ENCODE measurements at regions not wholly inside any gene's neighbourhood (a gene's known extent, or its start where the extent isn't known, plus 50 kb on each side); places are given as distances from the start of the nearest gene placed in this dataset.
A peak's percentile ranks its signal among the peaks of the same experiment; 100 is the strongest.
"Not testable (repeated sequence)": the region's sequence is repeated elsewhere in the genome, so short reads cannot be mapped to it uniquely, and the experiment has no call there.

DNA sequence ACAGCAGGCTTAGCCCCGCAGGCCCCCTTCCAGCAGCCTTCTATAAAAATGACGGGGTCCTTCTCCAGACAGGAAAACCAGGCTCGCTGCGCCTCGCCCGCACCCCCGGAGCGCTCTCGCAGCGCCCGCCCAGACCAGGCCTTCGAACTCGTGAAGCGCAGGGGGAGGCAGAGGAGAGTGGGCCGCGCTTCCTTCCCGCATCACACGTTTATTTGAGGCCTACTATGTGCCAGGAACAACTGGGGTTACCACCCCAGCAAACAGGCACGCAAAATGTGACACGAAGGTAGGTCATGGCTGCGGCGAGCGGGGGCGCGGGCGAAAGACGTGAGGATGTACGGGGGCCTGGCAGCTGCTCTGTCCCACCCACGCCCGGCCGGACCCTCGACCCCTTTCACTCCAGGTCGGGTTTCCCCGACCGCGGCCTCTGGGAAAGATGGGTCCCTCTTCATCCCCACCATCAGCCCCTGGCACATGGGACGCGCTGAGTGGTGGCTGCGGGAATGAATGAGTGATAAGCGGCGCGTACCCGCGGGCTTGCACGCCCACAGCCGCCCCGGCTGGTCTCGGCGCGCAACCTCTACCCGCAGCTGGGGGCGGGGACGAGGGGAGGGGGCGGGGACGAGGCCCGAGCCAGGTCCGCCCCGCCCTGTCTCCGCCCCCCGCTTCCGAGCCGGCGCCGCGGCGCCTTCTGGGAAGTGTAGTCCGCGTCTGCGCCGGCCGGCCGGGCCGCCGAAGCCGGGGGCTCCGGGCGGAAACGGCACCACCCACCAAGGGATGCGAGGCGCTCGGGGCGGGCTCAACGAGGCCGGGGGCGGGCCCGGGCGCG is 59.1 kb downstream of the ZNF467 start:
- DNase-seq: peak; percentile 89 to 94

DNA sequence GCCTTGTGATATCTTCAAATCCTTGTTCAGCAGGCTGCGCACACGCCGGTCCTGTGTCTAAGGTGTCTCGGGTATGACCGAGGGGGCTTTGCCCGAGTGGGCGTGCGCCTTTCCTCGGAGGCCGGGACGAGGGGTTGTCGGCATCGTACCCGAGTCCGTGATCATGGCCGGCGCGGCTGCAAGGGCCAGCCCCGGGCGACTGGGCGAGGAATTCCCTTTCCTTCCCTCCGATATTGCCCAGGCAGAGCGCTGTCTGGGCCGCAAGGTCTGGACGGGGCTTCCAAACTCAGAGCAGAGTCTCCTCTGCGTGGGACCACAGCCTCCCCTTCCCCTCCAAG is 59.7 kb downstream of the ZNF467 start:
- DNase-seq: no peak

DNA sequence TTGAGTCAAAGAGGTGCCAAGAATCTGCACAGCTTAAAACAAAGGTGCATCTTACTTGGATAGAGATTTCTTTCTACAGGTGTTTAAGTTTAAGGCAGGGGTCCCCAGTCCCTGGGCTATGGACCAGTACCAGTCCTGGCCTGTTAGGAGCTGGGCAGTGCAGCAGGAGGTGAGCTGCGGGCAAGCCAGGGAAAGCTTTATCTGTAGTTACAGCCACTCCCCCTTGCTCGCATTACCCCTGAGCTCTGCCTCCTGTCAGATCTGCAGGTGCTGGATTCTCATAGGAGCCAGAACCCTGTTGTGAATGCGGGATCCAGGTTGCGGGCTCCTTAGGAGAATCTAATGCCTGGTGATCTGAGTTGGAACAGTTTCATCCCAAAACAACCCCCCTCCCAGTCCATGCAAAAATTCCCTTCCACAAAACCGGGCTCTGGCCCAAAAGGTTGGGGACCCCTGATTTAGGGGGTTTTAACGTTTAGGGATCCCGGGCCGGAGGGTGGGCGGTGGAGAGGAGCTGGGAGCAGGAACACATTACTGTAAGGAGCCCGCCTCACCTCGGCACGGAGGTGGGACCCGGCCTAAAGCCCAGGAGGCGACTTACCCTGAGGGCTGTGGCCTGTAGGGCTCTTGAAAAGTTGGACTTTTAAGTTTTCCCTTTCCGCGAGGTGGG is 60.2 kb downstream of the ZNF467 start:
- DNase-seq: no peak

DNA sequence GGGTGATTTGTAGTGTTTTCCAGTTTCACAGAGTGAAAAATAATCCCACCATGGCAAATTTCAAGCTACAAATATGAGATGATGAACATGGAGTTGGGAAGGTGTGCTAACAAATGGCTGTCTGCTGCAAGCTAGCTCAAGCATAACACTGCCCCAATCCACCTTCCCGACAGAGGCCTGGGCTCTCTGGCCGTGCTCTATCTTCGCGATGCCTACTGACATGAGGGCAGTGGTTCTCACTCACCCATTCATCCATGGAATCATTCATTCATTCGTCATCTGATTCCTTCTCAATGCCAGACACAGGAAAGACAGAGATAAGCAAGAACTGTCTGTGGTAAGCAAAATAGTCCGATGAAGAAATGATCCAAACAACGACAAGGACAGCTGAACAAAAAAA is 65.4 kb downstream of the ZNF467 start:
- DNase-seq: no peak

DNA sequence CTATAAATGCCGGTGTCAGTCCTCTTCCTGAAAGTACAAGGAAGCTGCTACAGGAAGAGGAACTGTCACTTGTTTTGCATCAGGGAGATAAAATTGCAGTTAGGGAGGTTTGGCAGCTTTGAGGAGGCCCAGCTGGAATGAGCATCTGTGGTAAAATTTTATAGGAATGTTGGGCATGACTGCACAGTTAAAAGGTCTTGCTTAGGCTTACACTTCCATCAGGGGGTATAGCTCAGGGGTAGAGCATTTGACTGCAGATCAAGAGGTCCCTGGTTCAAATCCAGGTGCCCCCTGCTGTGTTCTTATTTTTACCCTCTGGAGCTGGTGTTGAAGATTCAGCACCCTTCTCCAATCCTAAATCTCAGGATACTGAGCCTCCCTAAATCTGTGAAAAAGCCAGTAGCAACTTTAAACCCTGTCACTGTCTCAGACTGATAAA is 65.9 kb downstream of the ZNF467 start:
- DNase-seq: no peak

DNA sequence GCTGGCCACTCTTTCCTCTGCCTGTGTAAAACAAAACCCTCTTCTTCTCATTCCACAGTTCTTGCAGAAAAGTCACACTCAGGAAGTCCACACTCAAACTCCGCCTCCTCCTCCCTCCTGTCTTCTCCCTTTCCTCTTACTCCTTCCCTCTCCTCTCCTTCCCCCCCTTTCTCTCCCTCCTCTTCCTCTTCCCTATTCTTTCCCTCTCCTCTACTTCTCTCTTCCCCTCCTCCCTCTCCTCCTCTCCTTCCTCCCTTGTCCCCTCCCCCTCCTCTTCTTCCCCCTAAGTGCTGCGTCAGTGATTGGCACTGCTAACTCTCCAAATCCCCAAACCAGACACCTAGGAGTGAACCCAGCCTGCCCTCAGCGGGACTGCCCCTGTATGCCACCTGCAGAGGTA is 67.0 kb downstream of the ZNF467 start:
- no peak for DNase-seq

DNA sequence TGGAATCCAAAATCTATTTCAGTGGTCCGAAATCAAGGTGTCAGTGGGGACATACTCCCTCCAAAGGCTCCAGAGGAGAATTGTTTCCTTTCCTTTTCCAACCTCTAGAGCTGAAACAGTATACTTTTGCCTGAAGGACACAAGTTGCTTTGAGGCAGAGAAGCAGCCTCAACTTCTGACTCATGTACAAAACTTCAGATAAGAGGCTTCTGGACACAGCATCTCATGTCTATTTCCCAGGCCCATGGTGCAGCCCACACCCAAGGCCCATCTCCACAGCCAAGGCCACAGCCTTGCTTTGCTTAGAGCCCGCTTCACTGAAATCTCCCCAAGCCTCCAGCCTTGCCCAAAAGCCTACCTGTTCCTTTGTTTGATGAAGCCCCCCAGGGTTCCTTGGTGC is 68.9 kb downstream of the ZNF467 start:
- no peak for DNase-seq

DNA sequence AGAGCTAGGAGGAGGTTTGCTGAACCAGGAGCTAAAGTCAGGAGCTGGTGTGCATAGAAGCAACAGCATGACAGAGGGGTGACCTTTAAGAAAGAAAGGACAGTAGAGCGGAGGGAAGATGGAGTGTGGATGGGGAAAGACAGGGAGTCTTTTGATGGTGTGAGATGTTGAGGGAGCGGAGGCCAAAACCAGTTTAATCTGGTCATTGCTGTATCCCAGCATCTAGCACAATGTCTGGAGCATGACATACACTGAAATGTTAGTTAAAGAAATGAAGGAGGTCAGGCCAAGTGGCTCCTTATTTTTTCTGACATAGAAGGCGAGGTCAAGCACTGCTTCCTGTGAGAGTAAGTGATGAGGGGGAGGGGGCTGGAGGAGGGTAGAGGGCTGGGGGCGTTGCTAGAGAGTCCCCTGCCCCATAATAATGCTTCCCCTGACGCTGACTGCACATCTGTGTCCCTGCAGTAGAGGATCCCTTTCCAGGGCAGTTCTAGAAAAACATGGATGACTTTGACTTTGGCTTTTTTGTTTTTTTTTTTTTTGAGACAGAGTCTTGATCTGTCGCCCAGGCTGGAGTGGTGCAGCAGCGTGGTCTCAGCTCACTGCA is 70.2 kb downstream of the ZNF467 start:
- DNase-seq: no peak

DNA sequence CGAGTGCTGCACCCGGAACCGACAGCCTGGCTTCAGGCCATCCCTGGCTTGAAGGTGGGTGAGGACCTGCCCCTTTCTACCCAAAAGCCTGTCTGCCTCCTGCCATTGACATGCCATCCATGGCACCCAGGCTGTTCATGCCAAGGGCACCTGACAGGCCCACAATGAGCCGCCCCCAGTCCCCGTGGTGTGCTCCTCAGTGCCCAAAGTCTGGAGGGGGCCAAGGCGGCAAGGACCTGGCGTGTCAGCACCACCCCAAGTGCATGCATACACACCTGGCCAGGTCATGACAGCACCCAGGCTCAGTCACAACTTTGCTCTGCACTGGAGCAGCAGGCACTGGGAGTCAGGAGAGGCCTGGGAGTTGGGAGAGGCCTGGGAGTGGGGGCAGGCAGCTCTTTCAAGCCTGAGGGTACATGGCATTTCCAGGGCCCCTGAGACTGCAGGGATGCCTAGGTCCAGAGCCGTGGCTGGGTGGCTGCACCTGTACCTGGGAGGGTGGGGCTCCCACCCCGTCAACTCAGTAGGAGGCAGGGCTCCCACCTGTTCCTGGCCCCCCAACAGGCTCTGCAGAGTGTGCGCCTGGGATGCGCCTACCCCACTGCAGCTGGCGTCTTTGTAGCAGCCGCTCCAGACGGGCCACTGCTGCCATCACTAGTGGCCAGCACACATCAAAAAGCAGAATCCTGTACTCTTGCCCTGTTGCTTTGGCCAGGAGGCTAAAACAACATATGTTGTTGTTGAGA is 71.7 kb downstream of the ZNF467 start:
- no peak for DNase-seq

DNA sequence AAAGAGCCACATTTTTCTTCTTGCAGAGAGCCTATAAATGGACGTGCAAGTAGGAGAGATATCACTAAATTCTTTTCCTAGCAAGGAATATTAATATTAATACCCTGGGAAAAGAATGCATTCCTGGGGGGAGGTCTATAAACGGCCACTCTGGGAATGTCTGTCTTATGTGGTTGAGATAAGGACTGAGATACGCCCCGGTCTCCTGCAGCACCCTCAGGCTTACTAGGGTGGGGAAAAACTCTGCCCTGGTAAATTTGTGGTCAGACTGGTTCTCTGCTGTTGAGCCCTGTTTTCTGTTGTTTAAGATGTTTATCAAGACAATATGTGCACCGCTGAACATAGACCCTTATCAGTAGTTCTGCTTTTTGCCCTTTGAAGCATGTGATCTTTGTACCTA is 75.6 kb downstream of the ZNF467 start:
- not testable (repeated sequence) for DNase-seq

DNA sequence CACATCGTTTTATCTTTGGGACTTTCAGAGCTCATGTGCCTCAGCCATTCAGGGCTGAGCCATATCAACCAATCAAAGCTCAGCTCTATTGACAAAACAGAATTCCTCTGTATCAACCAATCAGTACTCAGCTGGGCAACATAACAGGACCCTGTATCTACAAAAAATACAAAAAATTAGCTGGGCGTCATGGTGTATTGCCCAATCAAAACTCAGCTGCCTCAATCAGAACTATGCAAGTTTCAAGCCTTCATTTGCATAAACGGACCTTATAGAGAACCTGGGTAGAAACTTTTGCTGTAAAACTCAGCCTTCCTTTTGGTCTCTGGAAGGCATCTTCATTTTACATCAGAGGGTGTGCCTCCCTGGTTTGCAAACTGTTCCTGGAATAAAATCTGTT is 77.1 kb downstream of the ZNF467 start:
- DNase-seq: no peak

DNA sequence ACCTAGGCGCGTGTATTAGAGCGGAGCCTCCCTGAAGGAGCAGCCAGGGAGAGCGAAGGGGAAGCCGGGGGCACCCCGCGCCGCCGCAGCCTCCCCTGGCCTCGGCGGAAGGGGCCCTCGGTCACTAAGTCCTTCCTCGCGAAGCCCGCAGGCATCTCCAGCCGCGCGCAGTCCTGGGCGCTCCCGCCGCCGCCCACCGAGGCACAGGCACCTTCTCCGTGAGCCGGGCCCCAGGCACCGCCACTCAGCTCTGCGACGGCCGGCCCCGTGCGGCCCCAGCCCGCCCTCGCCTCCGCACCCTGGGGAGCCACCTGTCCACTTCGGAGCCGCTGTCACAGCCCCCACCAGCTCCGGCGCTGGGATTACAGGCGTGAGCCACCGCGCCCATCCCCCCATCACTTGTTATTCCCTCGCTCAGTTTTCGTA is 80.8 kb downstream of the ZNF467 start:
- DNase-seq: no peak

DNA sequence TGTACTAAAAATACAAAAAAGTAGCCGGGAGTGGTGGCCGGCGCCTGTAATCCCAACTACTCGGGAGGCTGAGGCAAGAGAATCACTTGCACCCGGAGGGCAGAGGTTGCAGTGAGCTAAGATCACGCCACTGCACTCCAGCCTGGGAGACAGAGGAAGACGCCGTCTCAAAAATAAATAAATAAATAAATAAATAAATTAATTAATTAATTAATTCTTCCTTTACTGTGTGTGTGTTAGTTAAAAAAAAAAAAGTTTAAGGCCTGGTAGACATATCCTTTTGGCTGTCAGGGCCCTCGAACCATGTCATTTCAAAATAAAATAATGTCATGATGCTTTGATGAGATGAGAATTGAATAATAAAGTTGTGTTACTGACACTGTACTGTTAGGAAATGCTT is 81.3 kb downstream of the ZNF467 start:
- DNase-seq: no peak

DNA sequence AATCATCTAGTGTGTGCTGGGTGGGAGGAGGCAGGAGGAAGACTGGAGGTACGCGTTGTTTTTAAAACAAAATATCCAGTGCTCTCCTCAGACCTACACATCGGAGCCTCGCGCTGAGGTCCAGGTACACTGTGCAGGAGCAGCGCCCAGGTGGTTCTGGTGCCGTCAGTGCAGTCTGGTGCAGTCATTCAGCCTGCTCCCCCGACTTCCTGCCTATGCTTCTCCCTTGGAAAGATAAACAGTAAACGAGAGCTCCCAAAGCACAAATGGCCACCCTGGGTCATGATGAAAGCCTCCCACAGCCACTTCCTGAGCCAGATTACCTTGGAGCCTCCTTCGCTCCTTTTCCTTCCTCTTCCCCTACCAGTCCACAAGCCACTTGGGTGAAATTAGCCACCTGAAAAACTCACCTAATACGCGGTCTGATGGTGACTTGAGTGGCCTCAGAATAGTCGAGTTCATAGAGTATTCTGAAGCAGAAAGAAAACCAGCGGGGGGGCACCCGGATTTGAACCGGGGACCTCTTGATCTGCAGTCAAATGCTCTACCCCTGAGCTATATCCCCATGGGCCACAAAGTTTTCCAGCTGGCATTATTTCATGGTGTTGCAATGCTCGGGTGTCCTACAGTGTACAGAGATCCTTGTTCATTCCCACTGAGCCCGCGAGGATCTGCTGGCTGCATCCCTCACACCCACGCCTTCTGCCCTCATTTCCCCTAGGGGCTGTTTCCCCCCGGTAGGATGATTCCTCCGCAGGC is 82.5 kb downstream of the ZNF467 start:
- peak in 1 of 2 donors; percentile 19 for DNase-seq

DNA sequence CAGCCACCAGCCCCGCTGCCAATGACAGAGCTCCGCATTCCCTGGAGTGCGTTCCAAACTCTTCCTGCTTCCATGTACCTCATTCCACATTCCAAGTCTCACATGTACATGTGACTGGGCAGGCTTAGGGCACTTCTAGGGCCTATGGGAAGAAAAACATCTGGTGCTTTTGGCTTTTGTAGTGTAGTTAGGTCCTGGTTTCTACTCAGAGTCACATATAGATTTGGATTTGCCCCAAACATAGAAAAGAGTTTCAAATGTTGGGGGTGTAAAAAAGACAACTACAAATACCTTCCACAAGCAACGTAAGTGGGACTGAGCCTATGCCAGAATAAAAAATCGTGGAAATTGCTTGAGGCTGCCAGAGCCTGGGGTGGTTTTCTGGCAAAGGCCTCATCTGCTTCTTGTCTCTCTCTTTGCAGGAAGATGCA is 84.1 kb downstream of the ZNF467 start:
- no peak for DNase-seq

DNA sequence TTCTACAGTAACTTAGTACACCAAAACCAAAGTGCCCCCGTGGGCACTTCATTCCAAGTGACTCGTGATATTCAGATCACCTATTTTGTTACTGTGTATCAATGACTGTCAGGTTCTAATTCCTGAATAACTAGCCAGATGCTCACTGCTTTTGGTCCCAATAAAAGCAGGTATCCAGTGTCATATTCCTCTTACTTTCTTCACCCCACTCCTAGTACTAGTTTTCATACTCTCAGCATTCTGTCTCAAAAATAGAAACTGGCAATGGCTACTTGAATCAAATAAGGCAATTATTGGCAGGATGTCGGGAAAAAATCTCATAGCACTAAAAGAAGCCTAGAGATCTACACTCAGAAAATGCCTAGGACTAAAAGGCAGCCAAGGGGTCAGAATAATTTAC is 84.6 kb downstream of the ZNF467 start:
- DNase-seq: no peak

DNA sequence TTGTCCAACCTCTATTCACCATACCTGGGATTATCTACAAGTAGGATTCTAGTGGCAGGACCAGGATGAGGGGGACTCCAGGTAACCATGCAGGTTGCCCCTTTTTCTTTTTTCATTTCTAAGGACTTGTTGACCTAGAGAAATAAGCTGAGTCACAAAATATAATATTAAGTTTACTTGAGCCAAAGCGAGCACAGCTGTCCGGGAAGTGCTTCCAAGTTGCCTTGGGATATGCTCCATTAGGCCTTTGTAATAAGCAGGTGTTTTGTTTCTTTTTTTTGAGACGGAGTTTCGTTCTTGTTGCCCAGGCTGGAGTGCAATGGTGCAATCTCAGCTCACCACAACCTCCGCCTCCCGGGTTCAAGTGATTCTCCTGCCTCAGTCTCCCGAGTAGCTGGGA is 85.6 kb downstream of the ZNF467 start:
- not testable (repeated sequence) for DNase-seq

DNA sequence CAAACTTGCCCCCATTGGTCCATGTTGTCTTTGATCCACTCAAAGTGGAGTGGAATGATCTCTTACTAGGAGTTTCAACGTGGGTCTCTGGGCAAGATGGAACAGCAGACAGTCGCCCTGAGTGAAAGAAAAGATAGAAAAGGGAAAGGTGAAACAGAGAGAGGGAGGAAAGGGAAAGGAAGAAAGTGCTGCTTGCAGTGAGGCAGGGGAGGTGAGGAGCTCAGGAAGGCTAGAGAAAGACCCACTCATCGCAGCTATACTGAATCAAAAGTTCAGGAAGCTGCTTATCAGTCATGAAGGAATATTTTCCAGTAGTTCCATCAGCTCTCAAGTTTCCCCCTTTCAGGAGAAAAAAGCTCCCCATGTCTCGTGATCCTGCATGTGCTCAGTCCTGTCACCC is 86.9 kb downstream of the ZNF467 start:
- no peak for DNase-seq

DNA sequence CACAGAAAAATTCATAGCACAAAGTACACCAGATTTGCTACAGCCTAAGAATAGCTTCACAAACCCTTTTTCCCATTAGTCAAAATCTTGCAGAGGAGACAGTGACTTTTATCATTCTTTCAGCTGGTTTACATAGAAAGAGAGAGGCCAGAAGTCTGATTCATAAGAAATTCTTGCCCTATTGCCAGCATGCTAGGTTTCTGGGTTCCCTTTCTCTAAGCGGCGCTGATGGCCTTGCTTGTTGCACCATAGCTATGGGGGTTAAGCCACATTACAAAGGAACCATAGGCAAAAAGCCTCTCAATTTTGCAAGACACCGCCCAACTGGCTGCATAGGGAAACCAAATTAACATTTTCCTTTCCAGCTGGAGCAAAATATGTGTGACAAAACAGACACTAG is 87.4 kb downstream of the ZNF467 start:
- no peak for DNase-seq

DNA sequence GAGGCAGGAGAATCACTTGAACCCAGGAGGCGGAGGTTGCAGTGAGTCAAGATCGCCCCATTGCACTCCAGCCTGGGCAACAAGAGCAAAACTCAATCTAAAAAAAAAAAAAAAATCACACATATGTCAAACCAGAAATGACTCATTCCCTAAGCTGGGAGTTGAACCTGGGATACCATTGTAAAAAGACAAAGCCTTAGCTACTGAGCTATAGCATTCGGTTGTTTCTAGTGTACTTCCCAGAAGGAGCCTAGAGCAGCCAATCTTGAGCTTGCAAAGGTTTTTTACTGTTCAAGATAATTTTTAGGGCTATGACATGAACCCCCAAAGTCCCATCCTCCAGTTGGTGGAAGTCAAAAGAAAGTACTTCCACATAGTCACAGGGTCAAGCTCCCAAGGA is 87.9 kb downstream of the ZNF467 start:
- DNase-seq: no peak

DNA sequence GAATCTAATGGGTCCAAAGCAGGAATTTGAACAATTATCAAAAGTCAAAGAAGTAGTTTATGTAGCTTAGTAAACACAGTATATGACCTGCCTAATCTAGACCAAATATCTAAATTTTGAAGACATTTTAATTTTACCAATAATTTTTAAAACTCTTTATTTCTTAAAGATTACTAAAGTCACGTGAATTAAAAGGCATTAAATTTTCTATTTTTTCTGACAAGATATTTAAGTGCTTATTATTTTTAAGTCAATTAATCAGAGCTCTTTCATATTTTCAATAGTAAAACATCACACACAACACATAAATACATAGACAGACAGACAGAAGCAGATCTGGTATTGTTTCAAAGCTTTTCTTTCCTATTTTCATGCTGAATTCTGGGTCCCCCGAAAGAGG is 89.5 kb downstream of the ZNF467 start:
- no peak for DNase-seq

DNA sequence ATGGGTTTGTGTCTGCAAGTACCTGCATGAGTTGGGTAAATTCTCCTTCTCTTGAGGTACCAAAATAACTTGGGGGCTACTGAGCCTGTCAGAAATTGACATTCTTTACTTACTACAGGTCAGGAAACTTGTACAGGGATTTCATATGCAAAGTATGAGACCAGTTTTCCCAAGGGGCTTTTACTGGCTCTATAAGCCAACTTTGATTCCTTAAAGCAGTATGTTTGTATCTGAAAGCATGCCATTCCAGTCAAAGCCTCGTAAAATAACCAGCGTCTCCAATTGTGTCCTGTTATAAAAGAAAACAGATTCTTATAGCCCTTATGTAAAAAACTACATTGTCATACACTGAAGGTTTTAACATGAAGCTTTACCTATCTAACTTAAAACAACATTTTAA is 90.2 kb downstream of the ZNF467 start:
- DNase-seq: no peak

DNA sequence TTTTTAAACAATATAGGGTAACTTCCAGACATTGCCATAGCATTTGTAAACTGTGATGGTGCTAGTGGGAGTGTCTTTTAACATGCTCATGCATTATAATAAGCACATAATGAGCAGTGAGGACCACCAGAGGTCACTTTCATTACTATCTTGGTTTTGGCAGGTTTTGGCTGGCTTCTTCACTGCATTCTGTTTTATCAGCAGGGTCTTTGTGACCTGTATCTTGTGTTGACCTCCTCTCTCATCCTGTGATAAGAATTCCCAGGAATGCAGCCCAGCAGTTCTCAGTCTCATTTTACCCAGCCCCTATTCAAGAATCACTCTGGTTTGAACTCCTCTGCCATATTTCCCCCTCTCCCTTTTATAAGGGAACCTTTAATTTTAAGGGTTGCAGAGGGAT is 91.3 kb downstream of the ZNF467 start:
- DNase-seq: no peak
